H9 (cell line): ENCODE measurements at regions not wholly inside any gene's neighbourhood (a gene's known extent, or its start where the extent isn't known, plus 50 kb on each side); places are given as distances from the start of the nearest gene placed in this dataset.

Source experiments
- DNase-seq: peaks from one replicate; pipeline ENCODE4 v3.0.0-alpha.2; 2017
- H2AFZ ChIP-seq: one replicate; pipeline ENCODE4 v1.6.1; 2013; ENCODE audit warnings: mild to moderate bottlenecking, low read length, control low read depth, moderate library complexity
- H2AK5ac ChIP-seq: 2 replicates; pipeline ENCODE4 v1.6.1; 2013; ENCODE audit warnings: low read length, control low read depth, mixed read lengths; ENCODE audit not compliant: insufficient read length
- H2BK120ac ChIP-seq: one replicate; pipeline ENCODE4 v1.6.1; 2013; ENCODE audit warnings: low read depth, mild to moderate bottlenecking, low read length, control low read depth, inconsistent platforms; ENCODE audit not compliant: poor library complexity, severe bottlenecking
- H2BK12ac ChIP-seq: 2 replicates; pipeline ENCODE4 v1.6.1; 2013; ENCODE audit warnings: low read length, control low read depth, mixed read lengths, low read depth; ENCODE audit not compliant: insufficient read length
- H2BK15ac ChIP-seq: 2 replicates; pipeline ENCODE4 v1.6.1; 2013; ENCODE audit warnings: low read depth, low read length, control low read depth
- H2BK20ac ChIP-seq: one replicate; pipeline ENCODE4 v1.6.1; 2013; ENCODE audit warnings: low read depth, mild to moderate bottlenecking, low read length, control low read depth, inconsistent platforms; ENCODE audit not compliant: poor library complexity, severe bottlenecking
- H2BK5ac ChIP-seq: 2 replicates; pipeline ENCODE4 v1.6.1; 2013; ENCODE audit warnings: low read length, control low read depth, mixed read lengths; ENCODE audit not compliant: insufficient read length
- H3K14ac ChIP-seq: 2 replicates; pipeline ENCODE4 v1.6.1; 2013; ENCODE audit warnings: low read length, control low read depth; ENCODE audit not compliant: insufficient read depth
- H3K18ac ChIP-seq: 2 replicates; pipeline ENCODE4 v1.6.1; 2013; ENCODE audit warnings: low read depth, mild to moderate bottlenecking, mixed read lengths, low read length, control low read depth; ENCODE audit not compliant: insufficient read length
- H3K23ac ChIP-seq: 2 replicates; pipeline ENCODE4 v1.6.1; 2013; ENCODE audit warnings: low read length, control low read depth, mixed read lengths, low read depth; ENCODE audit not compliant: insufficient read length
- H3K23me2 ChIP-seq: 2 replicates; pipeline ENCODE4 v1.6.1; 2013; ENCODE audit warnings: low read depth, mild to moderate bottlenecking, mixed read lengths, low read length, control low read depth; ENCODE audit not compliant: insufficient read length, poor library complexity, severe bottlenecking
- H3K27ac ChIP-seq: 2 replicates; pipeline ENCODE4 v1.5.1; 2013; ENCODE audit warnings: low read length, control low read depth, mixed read lengths, low read depth; ENCODE audit not compliant: insufficient read length
- H3K27me3 ChIP-seq: 2 replicates; pipeline ENCODE4 v1.6.1; 2013; ENCODE audit warnings: low read length, control low read depth, inconsistent platforms; ENCODE audit not compliant: insufficient read depth
- H3K4ac ChIP-seq: 2 replicates; pipeline ENCODE4 v1.6.1; 2013; ENCODE audit warnings: low read depth, mild to moderate bottlenecking, control low read depth, inconsistent platforms, low read length, moderate library complexity
- H3K4me1 ChIP-seq: 2 replicates; pipeline ENCODE4 v1.6.1; 2013; ENCODE audit warnings: low read length, control low read depth, inconsistent platforms; ENCODE audit not compliant: insufficient read depth
- H3K4me2 ChIP-seq: 2 replicates; pipeline ENCODE4 v1.6.1; 2013; ENCODE audit warnings: low read length, control low read depth, mixed read lengths; ENCODE audit not compliant: insufficient read length, insufficient read depth
- H3K56ac ChIP-seq: 2 replicates; pipeline ENCODE4 v1.6.1; 2013; ENCODE audit warnings: low read depth, mild to moderate bottlenecking, mixed read lengths, low read length, control low read depth; ENCODE audit not compliant: insufficient read length
- H3K79me1 ChIP-seq: 2 replicates; pipeline ENCODE4 v1.6.1; 2013; ENCODE audit warnings: low read depth, mild to moderate bottlenecking, moderate library complexity, low read length, control low read depth, inconsistent platforms; ENCODE audit not compliant: insufficient read depth, poor library complexity, severe bottlenecking
- H3K79me2 ChIP-seq: 2 replicates; pipeline ENCODE4 v1.6.1; 2013; ENCODE audit warnings: low read length, control low read depth, inconsistent platforms; ENCODE audit not compliant: insufficient read depth
- H3K9ac ChIP-seq: 2 replicates; pipeline ENCODE4 v1.6.1; 2013; ENCODE audit warnings: low read length, control low read depth, mixed read lengths; ENCODE audit not compliant: insufficient read length; ENCODE audit errors: extremely low read depth
- H3K9me3 ChIP-seq: one replicate; pipeline ENCODE4 v1.6.1; 2013; ENCODE audit warnings: low read depth, low read length, inconsistent platforms; ENCODE audit not compliant: control insufficient read depth
- H3T11ph ChIP-seq: one replicate; pipeline ENCODE4 v1.6.1; 2013; ENCODE audit warnings: mild to moderate bottlenecking, low read length, control low read depth, inconsistent platforms
- H4K20me1 ChIP-seq: one replicate; pipeline ENCODE4 v1.6.1; 2013; ENCODE audit not compliant: control insufficient read depth, insufficient read length, insufficient read depth
- H4K5ac ChIP-seq: 2 replicates; pipeline ENCODE4 v1.6.1; 2013; ENCODE audit warnings: low read depth, mild to moderate bottlenecking, mixed read lengths, low read length, control low read depth; ENCODE audit not compliant: insufficient read length
- H4K8ac ChIP-seq: replicated peaks from 2 replicates; pipeline ENCODE4 v1.6.1; 2013; ENCODE audit warnings: low read length, control low read depth, mixed read lengths, low read depth; ENCODE audit not compliant: insufficient read length
- H4K91ac ChIP-seq: 2 replicates; pipeline ENCODE4 v1.6.1; 2013; ENCODE audit warnings: low read depth, mild to moderate bottlenecking, moderate library complexity, mixed read lengths, low read length, control low read depth; ENCODE audit not compliant: insufficient read length
- H3K27ac Mint-ChIP-seq, 3 experiments: 2 replicates in 2 of 3; 3 replicates in 1 of 3; pipeline ENCODE4 v1.8.0; 2020 to 2021; ENCODE audit warnings: mixed read lengths in 3 of 3, mild to moderate bottlenecking in 1 of 3, moderate library complexity in 1 of 3
- H3K27me3 Mint-ChIP-seq: 2 replicates; pipeline ENCODE4 v1.8.0; 2021; ENCODE audit warnings: low read depth, mild to moderate bottlenecking, moderate library complexity, mixed read lengths
- H3K36me3 Mint-ChIP-seq, 3 experiments: 2 replicates in 2 of 3; 3 replicates in 1 of 3; pipeline ENCODE4 v1.8.0; 2020 to 2021; ENCODE audit warnings: low read depth in 3 of 3, mixed read lengths in 3 of 3; ENCODE audit not compliant: insufficient read depth in 1 of 3
- H3K4me1 Mint-ChIP-seq, 2 experiments: 2 replicates each; pipeline ENCODE4 v1.8.0; 2020; ENCODE audit warnings: mixed read lengths in 2 of 2
- H3K4me3 Mint-ChIP-seq, 2 experiments: 2 replicates in 1 of 2; 3 replicates in 1 of 2; pipeline ENCODE4 v1.8.0; 2020 to 2021; ENCODE audit warnings: mild to moderate bottlenecking in 2 of 2, mixed read lengths in 2 of 2, moderate library complexity in 1 of 2
- H3K9me3 Mint-ChIP-seq, 2 experiments: 2 replicates in 1 of 2; 3 replicates in 1 of 2; pipeline ENCODE4 v1.8.0; 2020; ENCODE audit warnings: mild to moderate bottlenecking in 2 of 2, mixed read lengths in 2 of 2, moderate library complexity in 1 of 2
- CTCF ChIP-seq: fragments of 200-600 bp; sonication (generic); conservative IDR thresholded peaks from 3 replicates; pipeline ENCODE4 v1.8.0; 2021; ENCODE audit warnings: antibody characterized with exemption, mild to moderate bottlenecking
- WGBS: extraction: QIAGEN DNeasy Blood & Tissue Kit; methylation state at CpG from one replicate; pipeline ENCODE4 v1.1.7; 2013; ENCODE audit warnings: missing lambda C conversion rate, low lambda C conversion rate, mixed read lengths; ENCODE audit not compliant: insufficient read length; ENCODE audit errors: extremely low coverage; 5-methylcytosine and 5-hydroxymethylcytosine counted together

DNA sequence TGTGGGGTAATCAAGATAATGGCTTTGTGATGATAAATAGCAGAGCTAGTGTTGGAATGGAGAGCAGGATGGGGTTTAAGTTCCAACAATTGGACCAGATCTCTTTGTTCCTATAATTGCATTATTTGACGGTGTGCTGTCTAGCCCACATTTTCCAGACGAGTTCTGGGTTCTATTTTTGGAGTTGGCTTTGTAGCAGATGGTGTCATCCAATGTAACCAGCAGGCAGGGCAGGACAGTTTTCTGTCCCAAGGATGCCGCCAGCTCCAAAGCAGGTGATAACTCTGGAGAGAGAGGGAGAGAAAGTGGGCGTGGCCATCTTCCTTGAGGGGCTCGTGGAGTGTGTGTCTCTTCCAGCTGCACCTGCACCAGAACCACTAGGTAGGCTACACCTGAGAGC, 251.3 kb downstream of the KIF4B start:
- H3K9me3 Mint-ChIP-seq, result no peaks in the 10 kb centered on the region
- H3K4me2 ChIP-seq, result no peak overlapping the region
- no peak overlapping the region for H4K8ac ChIP-seq
- H3K4me3 Mint-ChIP-seq, result no peak overlapping the region
- H2BK5ac ChIP-seq, result no peak overlapping the region
- no peak overlapping the region for H4K91ac ChIP-seq
- H3K27ac Mint-ChIP-seq, result no peak overlapping the region
- H3K27me3 Mint-ChIP-seq, result no peaks in the 10 kb centered on the region; the same call in 1 of the 2 replicates
- H3K79me1 ChIP-seq, result no peaks in the 10 kb centered on the region
- no CpG with 5 or more reads among the region's 5 CpGs for WGBS
- no peaks in the 10 kb centered on the region for H3K23me2 ChIP-seq
- H3K79me2 ChIP-seq, result no peaks in the 10 kb centered on the region
- no peak overlapping the region for H3K23ac ChIP-seq
- peak overlapping the region; percentile 13; the same call in 1 of the 2 replicates for H3K14ac ChIP-seq
- H3K27me3 ChIP-seq, result no peaks in the 10 kb centered on the region
- no peak overlapping the region for H3K56ac ChIP-seq
- H3K18ac ChIP-seq, result no peak overlapping the region
- no peak overlapping the region for H2BK15ac ChIP-seq
- DNase-seq, result no peak
- TF ChIP-seq CTCF, result no peak
- H3T11ph ChIP-seq, result no peak overlapping the region
- no peak overlapping the region for H2BK12ac ChIP-seq
- H4K5ac ChIP-seq, result no peak overlapping the region
- H2BK20ac ChIP-seq, result no peak overlapping the region
- peaks cover 5% of the 10 kb centered on the region; the same call in 1 of the 2 replicates for H3K4me1 ChIP-seq
- no peak overlapping the region for H3K9ac ChIP-seq
- no peaks in the 10 kb centered on the region for H3K36me3 Mint-ChIP-seq
- H4K20me1 ChIP-seq, result no peaks in the 10 kb centered on the region
- no peak overlapping the region for H2AK5ac ChIP-seq
- 0 out of 4 replicates have a peak, but pooled peaks cover 4 to 5% of the 10 kb centered on the region in 2 experiments for H3K4me1 Mint-ChIP-seq
- no peaks in the 10 kb centered on the region for H3K9me3 ChIP-seq
- H2BK120ac ChIP-seq, result no peak overlapping the region
- no peak overlapping the region for H2AFZ ChIP-seq
- no peak overlapping the region for H3K4ac ChIP-seq
- no peak overlapping the region for H3K27ac ChIP-seq
